Body of pancreas (tissue), 4 donors: ENCODE measurements at regions not wholly inside any gene's neighbourhood (a gene's known extent, or its start where the extent isn't known, plus 50 kb on each side); places are given as distances from the start of the nearest gene placed in this dataset.

Experiments
- POLR2A ChIP-seq, 3 donors: fragments of 450-650 bp; IDR thresholded peaks; one replicate each; pipeline ENCODE4 v1.6.1; 2016; ENCODE audit warnings: antibody characterized with exemption in 3 of 3, mild to moderate bottlenecking in 2 of 3
- TF ChIP-seq, protein P1 (sequence below), 7 experiments: fragments of 450-650 bp in 4 of 7; fragments of 200-600 bp in 3 of 7; sonication (generic) in 3 of 7; IDR thresholded peaks; one replicate each; pipeline ENCODE4 v1.5.1; 2016 to 2019; ENCODE audit warnings: antibody characterized with exemption in 7 of 7

DNA sequence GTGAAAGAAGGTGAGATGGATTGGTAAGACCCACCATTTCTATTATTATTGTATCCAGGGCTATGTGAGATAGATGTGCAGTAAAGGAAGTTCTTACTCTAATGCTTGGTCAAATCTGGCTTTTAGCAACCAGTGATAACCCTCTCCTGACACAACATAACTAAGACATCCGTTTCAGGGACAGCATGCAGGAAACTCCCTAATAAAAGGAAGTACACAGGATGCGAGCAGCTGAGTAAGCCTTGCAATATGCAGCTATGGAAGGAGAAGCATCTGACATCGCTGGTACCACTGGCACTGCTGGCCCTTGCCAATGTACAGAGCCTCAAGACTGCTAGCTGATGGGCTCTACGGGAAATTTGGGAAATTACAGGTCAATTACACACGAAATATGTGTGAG is 662.3 kb downstream of the NR2F2 start:
- TF ChIP-seq, protein P1, sequence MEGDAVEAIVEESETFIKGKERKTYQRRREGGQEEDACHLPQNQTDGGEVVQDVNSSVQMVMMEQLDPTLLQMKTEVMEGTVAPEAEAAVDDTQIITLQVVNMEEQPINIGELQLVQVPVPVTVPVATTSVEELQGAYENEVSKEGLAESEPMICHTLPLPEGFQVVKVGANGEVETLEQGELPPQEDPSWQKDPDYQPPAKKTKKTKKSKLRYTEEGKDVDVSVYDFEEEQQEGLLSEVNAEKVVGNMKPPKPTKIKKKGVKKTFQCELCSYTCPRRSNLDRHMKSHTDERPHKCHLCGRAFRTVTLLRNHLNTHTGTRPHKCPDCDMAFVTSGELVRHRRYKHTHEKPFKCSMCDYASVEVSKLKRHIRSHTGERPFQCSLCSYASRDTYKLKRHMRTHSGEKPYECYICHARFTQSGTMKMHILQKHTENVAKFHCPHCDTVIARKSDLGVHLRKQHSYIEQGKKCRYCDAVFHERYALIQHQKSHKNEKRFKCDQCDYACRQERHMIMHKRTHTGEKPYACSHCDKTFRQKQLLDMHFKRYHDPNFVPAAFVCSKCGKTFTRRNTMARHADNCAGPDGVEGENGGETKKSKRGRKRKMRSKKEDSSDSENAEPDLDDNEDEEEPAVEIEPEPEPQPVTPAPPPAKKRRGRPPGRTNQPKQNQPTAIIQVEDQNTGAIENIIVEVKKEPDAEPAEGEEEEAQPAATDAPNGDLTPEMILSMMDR (IDR thresholded peaks at IDR 0.05): no peak
- no peak for TF ChIP-seq POLR2A (IDR thresholded peaks at IDR 0.05)
